ENCODE measurements at regions not wholly inside any gene's neighbourhood (a gene's known extent, or its start where the extent isn't known, plus 50 kb on each side); places are given as distances from the start of the nearest gene placed in this dataset.
A peak's percentile ranks its signal among the peaks of the same experiment; 100 is the strongest.
"Not testable (repeated sequence)": the region's sequence is repeated elsewhere in the genome, so short reads cannot be mapped to it uniquely, and the experiment has no call there.

GRCh38 chr2:57407772-57408201, 638.8 kb upstream of the VRK2 start:
- no peak for ATAC-seq
- 55% methylated on average over 1 of the region's 1 CpG for whole genome bisulfite sequencing (ENCODE audit: insufficient coverage, low coverage, low lambda C conversion rate, missing lambda C conversion rate)

DNA sequence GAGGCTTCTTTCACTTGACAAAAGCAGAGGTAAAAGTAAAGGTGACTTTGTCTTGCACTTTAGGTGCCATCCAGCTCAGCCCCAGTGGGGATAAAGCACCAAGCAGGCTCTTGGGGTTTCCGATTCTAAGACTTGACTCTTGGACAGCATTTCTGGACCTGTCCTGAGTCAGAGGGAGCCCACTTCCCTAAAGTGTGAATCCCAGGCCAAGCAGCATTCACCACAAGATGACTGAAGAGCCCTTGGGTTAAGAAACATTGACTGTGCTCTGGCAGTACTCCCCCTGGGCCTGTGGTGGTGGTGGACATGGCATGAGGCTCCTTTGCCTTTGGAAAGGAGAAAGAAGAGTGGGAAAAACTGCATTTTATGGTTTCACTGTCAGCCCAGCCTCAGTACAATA, 638.0 kb upstream of the VRK2 start:
- H3K4me3 ChIP-seq: no peak overlapping the region
- H3K4me1 ChIP-seq: no peaks in the 10 kb centered on the region
- H3K36me3 ChIP-seq: no peaks in the 10 kb centered on the region
- ATAC-seq: no peak
- 57% methylated on average over 1 of the region's 1 CpG for WGBS (ENCODE audit: insufficient coverage, low coverage, low lambda C conversion rate, missing lambda C conversion rate)
- H3K27ac ChIP-seq: no peak overlapping the region
- TF ChIP-seq POLR2A (IDR thresholded peaks at IDR 0.05): no peak
- TF ChIP-seq, protein P1, sequence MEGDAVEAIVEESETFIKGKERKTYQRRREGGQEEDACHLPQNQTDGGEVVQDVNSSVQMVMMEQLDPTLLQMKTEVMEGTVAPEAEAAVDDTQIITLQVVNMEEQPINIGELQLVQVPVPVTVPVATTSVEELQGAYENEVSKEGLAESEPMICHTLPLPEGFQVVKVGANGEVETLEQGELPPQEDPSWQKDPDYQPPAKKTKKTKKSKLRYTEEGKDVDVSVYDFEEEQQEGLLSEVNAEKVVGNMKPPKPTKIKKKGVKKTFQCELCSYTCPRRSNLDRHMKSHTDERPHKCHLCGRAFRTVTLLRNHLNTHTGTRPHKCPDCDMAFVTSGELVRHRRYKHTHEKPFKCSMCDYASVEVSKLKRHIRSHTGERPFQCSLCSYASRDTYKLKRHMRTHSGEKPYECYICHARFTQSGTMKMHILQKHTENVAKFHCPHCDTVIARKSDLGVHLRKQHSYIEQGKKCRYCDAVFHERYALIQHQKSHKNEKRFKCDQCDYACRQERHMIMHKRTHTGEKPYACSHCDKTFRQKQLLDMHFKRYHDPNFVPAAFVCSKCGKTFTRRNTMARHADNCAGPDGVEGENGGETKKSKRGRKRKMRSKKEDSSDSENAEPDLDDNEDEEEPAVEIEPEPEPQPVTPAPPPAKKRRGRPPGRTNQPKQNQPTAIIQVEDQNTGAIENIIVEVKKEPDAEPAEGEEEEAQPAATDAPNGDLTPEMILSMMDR (IDR thresholded peaks at IDR 0.05): no peak
- no peak for DNase-seq
- intact Hi-C loops (cut with DNase I): no loop called here
- H3K9me3 ChIP-seq: no peaks in the 10 kb centered on the region
- H3K27me3 ChIP-seq: no peaks in the 10 kb centered on the region

More at GRCh38 chr2:57407772-57408201, 638.8 kb upstream of the VRK2 start:
- no peaks in the 10 kb centered on the region for H3K4me1 ChIP-seq
- no peak overlapping the region for H3K27ac ChIP-seq
- no peak for DNase-seq
- TF ChIP-seq, protein P1 (IDR thresholded peaks at IDR 0.05): no peak
- no peak for TF ChIP-seq POLR2A (IDR thresholded peaks at IDR 0.05)
- H3K4me3 ChIP-seq: no peak overlapping the region
- intact Hi-C loops (cut with DNase I): no loop called here
- H3K27me3 ChIP-seq: no peaks in the 10 kb centered on the region
- no peaks in the 10 kb centered on the region for H3K36me3 ChIP-seq
- no peaks in the 10 kb centered on the region for H3K9me3 ChIP-seq

GRCh38 chr2:57417007-57417406, 629.6 kb upstream of the VRK2 start:
- intact Hi-C loops (cut with DNase I): no loop called here
- no peak for ATAC-seq
- 51% methylated on average over 4 of the region's 4 CpGs for WGBS (ENCODE audit: insufficient coverage, low coverage, low lambda C conversion rate, missing lambda C conversion rate)

DNA sequence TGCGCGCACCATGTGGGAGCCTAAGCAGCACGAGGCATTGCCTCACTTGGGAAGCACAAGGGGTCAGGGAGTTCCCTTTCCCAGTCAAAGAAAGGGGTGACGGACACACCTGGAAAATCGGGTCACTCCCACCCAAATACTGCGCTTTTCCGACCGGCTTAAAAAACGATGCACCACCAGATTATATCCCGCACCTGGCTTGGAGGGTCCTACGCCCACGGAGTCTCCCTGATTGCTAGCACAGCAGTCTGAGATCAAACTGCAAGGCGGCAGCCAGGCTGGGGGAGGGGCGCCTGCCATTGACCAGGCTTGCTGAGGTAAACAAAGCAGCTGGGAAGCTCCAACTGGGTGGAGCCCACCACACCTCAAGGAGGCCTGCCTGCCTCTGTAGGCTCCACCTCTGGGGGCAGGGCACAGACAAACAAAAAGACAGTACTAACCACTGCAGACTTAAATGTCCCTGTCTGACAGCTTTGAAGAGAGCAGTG, 627.7 kb upstream of the VRK2 start:
- ATAC-seq; H3K4me1 ChIP-seq; H3K4me3 ChIP-seq; H3K9me3 ChIP-seq; H3K36me3 ChIP-seq; H3K27ac ChIP-seq; DNase-seq; intact Hi-C loops (cut with DNase I); H3K27me3 ChIP-seq: not testable (repeated sequence)
- 84% methylated on average over 8 of the region's 14 CpGs for WGBS (ENCODE audit: insufficient coverage, low coverage, low lambda C conversion rate, missing lambda C conversion rate)

More at GRCh38 chr2:57417007-57417406, 629.6 kb upstream of the VRK2 start:
- Histone ChIP-seq H3K36me3 (no peaks in the 10 kb centered on the region), H3K4me1 (no peaks in the 10 kb centered on the region), H3K4me3 (no peak overlapping the region), H3K27ac (no peak overlapping the region), H3K27me3 (no peaks in the 10 kb centered on the region), H3K9me3 (no peaks in the 10 kb centered on the region)
- DNase-seq: no peak
- TF ChIP-seq, protein P1 (IDR thresholded peaks at IDR 0.05): no peak
- no peak for TF ChIP-seq POLR2A (IDR thresholded peaks at IDR 0.05)

- TF ChIP-seq, protein P1 (IDR thresholded peaks at IDR 0.05): no peak
- no peak for TF ChIP-seq POLR2A (IDR thresholded peaks at IDR 0.05)
- Histone ChIP-seq H3K27ac (no peak overlapping the region), H3K4me1 (no peaks in the 10 kb centered on the region), H3K4me3 (no peak overlapping the region), H3K9me3 (no peaks in the 10 kb centered on the region), H3K36me3 (no peaks in the 10 kb centered on the region), H3K27me3 (no peaks in the 10 kb centered on the region)
- intact Hi-C loops (cut with DNase I): no loop called here
- WGBS (ENCODE audit: insufficient coverage, low coverage, low lambda C conversion rate, missing lambda C conversion rate): 47% methylated on average over 1 of the region's 1 CpG
- ATAC-seq (peak in 2 of 4 donors; percentile 23 to 42), DNase-seq (no peak)
These were observed 616.8 kb upstream of the VRK2 start for GRCh38 chr2:57429831-57430230.
